ENCODE measurements at regions not wholly inside any gene's neighbourhood (a gene's known extent, or its start where the extent isn't known, plus 50 kb on each side); places are given as distances from the start of the nearest gene placed in this dataset.

GRCh38 chr2:41871080-41871479 is 176.7 kb upstream of the PKDCC start:
- FAIRE-seq = no peak

- no peak for FAIRE-seq
Measured at GRCh38 chr2:41872646-41873045, 175.2 kb upstream of the PKDCC start.

- FAIRE-seq = no peak
Measured at GRCh38 chr2:41873102-41874031, 174.5 kb upstream of the PKDCC start.

GRCh38 chr2:41877114-41877678 is 170.6 kb upstream of the PKDCC start:
- no peak for FAIRE-seq

- FAIRE-seq = no peak
Measured at GRCh38 chr2:41878056-41878455, 169.8 kb upstream of the PKDCC start.

- FAIRE-seq = no peak
Measured at GRCh38 chr2:41878716-41879234, 169.0 kb upstream of the PKDCC start.

- no peak for FAIRE-seq
Measured at GRCh38 chr2:41879235-41879916, 168.4 kb upstream of the PKDCC start.

GRCh38 chr2:41880561-41881243 is 167.1 kb upstream of the PKDCC start:
- FAIRE-seq = no peak

GRCh38 chr2:41881249-41881648 is 166.6 kb upstream of the PKDCC start:
- FAIRE-seq = no peak

GRCh38 chr2:41884718-41885117 is 163.1 kb upstream of the PKDCC start:
- FAIRE-seq = no peak

GRCh38 chr2:41886145-41886664 is 161.6 kb upstream of the PKDCC start:
- no peak for FAIRE-seq

- no peak for FAIRE-seq
Measured at GRCh38 chr2:41886757-41887156, 161.1 kb upstream of the PKDCC start.

GRCh38 chr2:41890341-41890740 is 157.5 kb upstream of the PKDCC start:
- FAIRE-seq = no peak

GRCh38 chr2:41892476-41892875 is 155.3 kb upstream of the PKDCC start:
- FAIRE-seq = no peak

- no peak for FAIRE-seq
Measured at GRCh38 chr2:41894563-41895333, 153.1 kb upstream of the PKDCC start.

GRCh38 chr2:41895334-41895664 is 152.5 kb upstream of the PKDCC start:
- FAIRE-seq = no peak

- FAIRE-seq = no peak
Measured at GRCh38 chr2:41896186-41896846, 151.5 kb upstream of the PKDCC start.

- FAIRE-seq = peak; percentile 36
Measured at GRCh38 chr2:41899189-41899588, 148.6 kb upstream of the PKDCC start.

- FAIRE-seq = no peak
Measured at GRCh38 chr2:41900101-41900577, 147.7 kb upstream of the PKDCC start.

- FAIRE-seq = no peak
Measured at GRCh38 chr2:41902897-41903296, 144.9 kb upstream of the PKDCC start.

- no peak for FAIRE-seq
Measured at GRCh38 chr2:41903474-41904135, 144.2 kb upstream of the PKDCC start.
